ENCODE measurements at regions not wholly inside any gene's neighbourhood (a gene's known extent, or its start where the extent isn't known, plus 50 kb on each side); places are given as distances from the start of the nearest gene placed in this dataset.

GRCh38 chr4:61079427-61079826 lies 120.7 kb upstream of the ADGRL3 start:
- no peaks in the 10 kb centered on the region for H3K27me3 Mint-ChIP-seq
- H3K27ac Mint-ChIP-seq: no peak overlapping the region
- no peaks in the 10 kb centered on the region for H3K36me3 Mint-ChIP-seq (ENCODE audit: low read depth)
- no peak overlapping the region for H3K4me3 Mint-ChIP-seq
- H3K4me1 Mint-ChIP-seq: no peaks in the 10 kb centered on the region
- ATAC-seq (no peak), DNase-seq (no peak)
- H3K9me3 Mint-ChIP-seq: peaks cover 15% of the 10 kb centered on the region

- no peak for DNase-seq
- H3K27ac Mint-ChIP-seq: no peak overlapping the region
- no peaks in the 10 kb centered on the region for H3K4me1 Mint-ChIP-seq
- H3K27me3 Mint-ChIP-seq: no peaks in the 10 kb centered on the region
- H3K4me3 Mint-ChIP-seq: no peak overlapping the region
- H3K9me3 Mint-ChIP-seq: peaks cover 17% of the 10 kb centered on the region
- no peak for ATAC-seq
- no peaks in the 10 kb centered on the region for H3K36me3 Mint-ChIP-seq (ENCODE audit: low read depth)
Measured at GRCh38 chr4:61079976-61080375, 120.2 kb upstream of the ADGRL3 start.

- ATAC-seq (no peak), DNase-seq (no peak)
- H3K27me3 Mint-ChIP-seq: no peaks in the 10 kb centered on the region
- no peak overlapping the region for H3K4me3 Mint-ChIP-seq
- H3K9me3 Mint-ChIP-seq: peaks cover 15% of the 10 kb centered on the region
- H3K27ac Mint-ChIP-seq: no peak overlapping the region
- H3K36me3 Mint-ChIP-seq (ENCODE audit: low read depth): no peaks in the 10 kb centered on the region
- no peaks in the 10 kb centered on the region for H3K4me1 Mint-ChIP-seq
Measured at GRCh38 chr4:61085534-61085933, 114.6 kb upstream of the ADGRL3 start.

- Mint-ChIP-seq H3K27ac (no peak overlapping the region), H3K36me3 (ENCODE audit: low read depth) (no peaks in the 10 kb centered on the region), H3K4me1 (no peaks in the 10 kb centered on the region), H3K27me3 (no peaks in the 10 kb centered on the region), H3K9me3 (peaks cover 15% of the 10 kb centered on the region), H3K4me3 (no peak overlapping the region)
- ATAC-seq: no peak
- DNase-seq: no peak
Measured at GRCh38 chr4:61086357-61086756, 113.8 kb upstream of the ADGRL3 start.

- H3K4me1 Mint-ChIP-seq: no peaks in the 10 kb centered on the region
- no peaks in the 10 kb centered on the region for H3K36me3 Mint-ChIP-seq (ENCODE audit: low read depth)
- peaks cover 19% of the 10 kb centered on the region for H3K9me3 Mint-ChIP-seq
- ATAC-seq (no peak), DNase-seq (no peak)
- no peak overlapping the region for H3K4me3 Mint-ChIP-seq
- H3K27me3 Mint-ChIP-seq: no peaks in the 10 kb centered on the region
- H3K27ac Mint-ChIP-seq: no peak overlapping the region
Measured at GRCh38 chr4:61086979-61087378, 113.1 kb upstream of the ADGRL3 start.

- H3K4me1 Mint-ChIP-seq: no peaks in the 10 kb centered on the region
- H3K27ac Mint-ChIP-seq: no peak overlapping the region
- H3K4me3 Mint-ChIP-seq: no peak overlapping the region
- DNase-seq: no peak
- no peak for ATAC-seq
- no peaks in the 10 kb centered on the region for H3K27me3 Mint-ChIP-seq
- H3K9me3 Mint-ChIP-seq: peaks cover 25% of the 10 kb centered on the region
- no peaks in the 10 kb centered on the region for H3K36me3 Mint-ChIP-seq (ENCODE audit: low read depth)
Measured at GRCh38 chr4:61094854-61095598, 105.1 kb upstream of the ADGRL3 start.

GRCh38 chr4:61128682-61129081 lies 71.4 kb upstream of the ADGRL3 start:
- Mint-ChIP-seq H3K36me3 (ENCODE audit: low read depth) (no peaks in the 10 kb centered on the region), H3K27me3 (no peaks in the 10 kb centered on the region), H3K27ac (no peak overlapping the region), H3K9me3 (peaks cover 8% of the 10 kb centered on the region), H3K4me3 (no peak overlapping the region), H3K4me1 (no peaks in the 10 kb centered on the region)
- DNase-seq (no peak), ATAC-seq (no peak)

GRCh38 chr4:61129971-61130370 lies 70.2 kb upstream of the ADGRL3 start:
- Mint-ChIP-seq H3K9me3 (peaks cover 3% of the 10 kb centered on the region), H3K4me3 (no peak overlapping the region), H3K36me3 (ENCODE audit: low read depth) (no peaks in the 10 kb centered on the region), H3K4me1 (no peaks in the 10 kb centered on the region), H3K27me3 (no peaks in the 10 kb centered on the region), H3K27ac (no peak overlapping the region)
- no peak for DNase-seq
- no peak for ATAC-seq

- H3K27ac Mint-ChIP-seq: no peak overlapping the region
- DNase-seq (no peak), ATAC-seq (no peak)
- no peaks in the 10 kb centered on the region for H3K4me1 Mint-ChIP-seq
- H3K27me3 Mint-ChIP-seq: no peaks in the 10 kb centered on the region
- H3K36me3 Mint-ChIP-seq (ENCODE audit: low read depth): no peaks in the 10 kb centered on the region
- H3K4me3 Mint-ChIP-seq: no peak overlapping the region
- H3K9me3 Mint-ChIP-seq: peaks cover 3% of the 10 kb centered on the region
Measured at GRCh38 chr4:61143461-61143860, 56.7 kb upstream of the ADGRL3 start.

- Mint-ChIP-seq H3K27me3 (no peaks in the 10 kb centered on the region), H3K27ac (no peak overlapping the region), H3K9me3 (peaks cover 10% of the 10 kb centered on the region), H3K4me3 (no peak overlapping the region), H3K4me1 (no peaks in the 10 kb centered on the region), H3K36me3 (ENCODE audit: low read depth) (no peaks in the 10 kb centered on the region)
- DNase-seq: no peak
- ATAC-seq: no peak
Measured at GRCh38 chr4:61149278-61149677, 50.8 kb upstream of the ADGRL3 start.
